ENCODE measurements at regions not wholly inside any gene's neighbourhood (a gene's known extent, or its start where the extent isn't known, plus 50 kb on each side); places are given as distances from the start of the nearest gene placed in this dataset.

DNA sequence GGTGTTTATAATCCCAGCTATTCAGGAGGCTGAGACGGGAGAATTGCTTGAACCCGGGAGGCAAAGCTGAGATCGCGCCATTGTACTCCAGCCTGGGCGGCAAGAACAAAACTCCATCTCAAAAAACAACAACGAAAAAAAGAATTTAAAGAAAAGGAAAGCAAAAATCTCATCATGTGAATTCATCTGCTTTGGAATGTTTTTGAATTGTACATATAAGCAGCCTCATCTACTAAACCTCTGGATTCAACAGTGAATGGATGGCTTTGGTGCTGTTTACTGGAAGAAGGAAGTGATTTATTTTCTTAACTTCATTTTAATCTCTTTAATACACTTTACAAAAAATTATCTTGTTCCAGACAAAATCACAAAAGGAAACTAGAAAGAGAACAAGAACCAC is 51.8 kb upstream of the PNRC1 start:
- no peak for DNase-seq (ENCODE audit: low spot score)

DNA sequence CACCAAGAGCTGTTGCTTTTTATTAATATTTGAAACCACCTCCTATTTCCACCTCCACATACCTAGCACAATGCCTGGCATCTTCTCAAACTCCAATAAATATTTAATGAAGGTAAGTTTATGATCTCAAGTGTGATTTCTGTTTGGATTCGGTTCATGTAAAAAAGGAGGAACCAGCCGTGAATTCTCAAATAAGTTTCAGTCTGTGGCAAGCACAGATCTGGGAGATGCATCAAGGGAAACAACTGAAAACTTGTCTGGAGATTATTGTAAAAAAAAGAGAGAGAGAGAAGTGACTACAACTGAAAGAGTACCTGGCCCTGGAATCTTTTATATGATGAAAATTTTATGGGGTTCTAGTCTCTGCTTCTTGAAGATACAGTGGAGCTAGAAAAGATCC is 52.8 kb upstream of the PNRC1 start:
- DNase-seq (ENCODE audit: low spot score) = no peak

DNA sequence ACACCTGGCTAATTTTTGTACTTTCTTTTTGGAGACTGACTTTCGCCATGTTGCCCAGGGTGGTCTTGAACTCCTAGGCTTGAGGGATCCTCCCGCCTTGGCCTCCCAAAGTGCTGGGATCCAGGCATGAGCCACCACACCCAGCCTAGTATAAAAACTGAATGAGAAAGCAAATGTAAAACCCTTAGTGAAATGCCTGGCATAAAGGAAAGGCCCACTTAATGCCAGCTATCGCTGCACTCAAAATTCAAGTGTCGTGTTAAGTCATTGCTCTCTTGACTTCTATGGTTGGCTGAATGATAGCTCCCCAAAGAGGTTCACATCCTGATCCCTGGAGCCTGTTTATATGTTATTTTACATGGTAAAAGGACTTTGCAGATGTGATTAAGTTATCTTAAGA is 54.4 kb upstream of the PNRC1 start:
- no peak for DNase-seq (ENCODE audit: low spot score)

GRCh38 chr6:89025633-89026032 is 54.9 kb upstream of the PNRC1 start:
- DNase-seq (ENCODE audit: low spot score) = no peak

GRCh38 chr6:89024456-89024855 is 56.1 kb upstream of the PNRC1 start:
- no peak for DNase-seq (ENCODE audit: low spot score)

DNA sequence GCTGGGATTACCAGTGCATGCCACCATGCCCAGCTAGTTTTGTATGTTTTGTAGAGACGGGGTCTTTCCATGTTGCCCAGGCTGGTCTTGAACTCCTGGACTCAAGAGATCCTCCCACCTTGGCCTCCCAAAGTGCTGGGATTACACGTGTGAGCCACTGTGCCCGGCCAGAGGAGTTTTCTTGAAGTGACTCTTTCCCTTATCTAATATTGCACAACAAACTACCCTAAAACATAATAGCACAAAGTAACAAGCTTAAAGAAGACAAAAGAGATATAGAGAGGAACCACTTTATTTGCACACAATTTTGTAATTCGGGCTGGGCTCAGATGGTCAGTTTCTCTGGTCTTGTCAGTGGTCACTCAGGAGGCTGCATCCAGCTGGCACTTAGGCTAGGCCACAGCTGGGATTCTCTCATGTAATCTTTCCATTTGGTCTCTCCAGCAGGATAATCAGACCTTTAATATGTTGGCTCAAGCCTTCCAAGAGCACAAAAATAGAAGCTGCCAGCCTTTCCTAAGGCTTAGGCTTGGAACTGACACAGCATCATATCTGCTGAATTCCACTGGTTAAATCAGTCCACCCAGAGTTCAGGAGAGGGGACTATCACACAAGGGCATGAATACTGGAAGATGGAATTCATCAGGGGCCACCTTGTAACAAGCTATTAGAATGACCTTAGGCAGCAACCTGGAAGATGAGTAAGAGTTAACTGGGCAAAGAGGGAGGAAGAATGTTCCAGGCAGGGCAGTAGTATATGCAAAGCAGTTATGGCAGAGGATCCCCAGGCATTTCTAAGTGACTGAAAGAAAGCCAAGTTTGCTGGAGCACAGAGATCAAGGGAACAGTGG is 56.7 kb upstream of the PNRC1 start:
- no peak for DNase-seq (ENCODE audit: low spot score)

DNA sequence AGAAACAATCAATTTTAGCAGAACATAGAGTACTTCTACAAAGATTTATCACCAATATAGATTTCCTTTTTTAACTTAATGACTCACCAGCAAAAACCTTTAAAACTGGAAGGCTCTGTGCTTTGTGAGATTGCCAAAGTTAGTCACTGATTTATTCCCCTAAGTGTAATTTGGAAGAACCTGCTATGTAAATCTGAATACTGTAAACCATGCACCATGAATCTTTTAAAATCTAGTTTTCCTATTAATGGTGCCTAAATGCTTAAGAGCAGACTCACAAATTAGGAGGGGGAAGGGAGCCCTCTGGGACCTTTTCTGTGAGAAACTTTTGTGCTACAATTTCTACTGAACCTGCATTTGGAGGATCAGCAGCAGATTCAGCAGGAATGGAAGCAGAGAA is 57.8 kb upstream of the PNRC1 start:
- no peak for DNase-seq (ENCODE audit: low spot score)

GRCh38 chr6:89021629-89022028 is 58.2 kb upstream of the RNGTT start:
- DNase-seq (ENCODE audit: low spot score) = peak; percentile 31

DNA sequence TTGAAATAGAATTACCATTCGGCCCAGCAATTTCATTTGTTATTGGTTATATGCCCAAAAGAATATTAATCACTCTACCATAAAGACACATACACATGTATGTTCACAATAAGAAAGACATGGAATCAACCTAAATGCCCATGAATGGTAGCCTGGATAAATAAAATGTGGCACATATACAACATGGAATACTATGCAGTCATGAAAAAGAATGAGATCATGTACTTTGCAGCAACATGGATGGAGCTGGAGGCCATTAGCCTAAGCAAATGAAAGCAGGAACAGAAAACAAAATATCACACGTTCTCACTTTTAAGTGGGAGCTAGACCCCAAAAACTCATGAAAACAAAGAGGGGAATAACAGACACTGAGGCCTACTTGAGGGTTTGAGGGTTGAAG is 52.6 kb upstream of the RNGTT start:
- no peak for DNase-seq (ENCODE audit: low spot score)

DNA sequence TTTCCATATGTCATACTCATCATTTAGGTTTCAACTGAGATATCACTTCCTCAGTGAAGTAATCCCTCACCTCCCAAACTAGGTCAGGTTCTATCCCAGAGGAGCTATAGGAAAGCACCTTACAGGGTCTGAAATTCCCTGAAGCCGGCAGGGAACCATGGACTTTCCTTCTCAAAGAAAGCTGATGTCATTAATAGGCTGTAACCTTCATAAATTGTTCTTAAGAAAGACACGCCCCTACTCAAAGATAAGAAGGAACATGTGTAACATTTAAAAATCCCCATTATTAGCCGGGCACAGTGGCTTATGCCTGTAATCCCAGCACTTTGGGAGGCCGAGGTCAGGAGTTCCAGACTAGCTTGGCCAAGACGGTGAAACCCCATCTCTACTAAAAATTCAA is 50.0 kb upstream of the RNGTT start:
- no peak for DNase-seq (ENCODE audit: low spot score)
